ENCODE measurements at regions not wholly inside any gene's neighbourhood (a gene's known extent, or its start where the extent isn't known, plus 50 kb on each side); places are given as distances from the start of the nearest gene placed in this dataset.

- H3K27me3 ChIP-seq (ENCODE audit: control insufficient read depth, insufficient read depth, low read length) = no peaks in the 10 kb centered on the region
- H3K27ac ChIP-seq = no peak overlapping the region
These were observed 172.6 kb upstream of the CDH12 start for GRCh38 chr5:23025629-23026233.

GRCh38 chr5:23024470-23024869 lies 171.3 kb upstream of the CDH12 start:
- no peaks in the 10 kb centered on the region for H3K36me3 ChIP-seq (ENCODE audit: control insufficient read depth, insufficient read depth, low read length)
- H3K9me3 ChIP-seq (ENCODE audit: control insufficient read depth, low read length) = no peaks in the 10 kb centered on the region
- H3K79me2 ChIP-seq = no peaks in the 10 kb centered on the region
- H3K27ac ChIP-seq = no peak overlapping the region
- no peak overlapping the region for H3K4me3 ChIP-seq (ENCODE audit: low read depth, low read length)
- TF ChIP-seq CTCF (IDR thresholded peaks at IDR 0.05) = no peak
- H3K27me3 ChIP-seq (ENCODE audit: control insufficient read depth, insufficient read depth, low read length) = no peaks in the 10 kb centered on the region
- H2AFZ ChIP-seq = no peak overlapping the region
- H3K4me1 ChIP-seq = no peaks in the 10 kb centered on the region
- no peak overlapping the region for H3K4me2 ChIP-seq (ENCODE audit: low read length)
- no peak overlapping the region for H3K9ac ChIP-seq

More at GRCh38 chr5:23025629-23026233, 172.6 kb upstream of the CDH12 start:
- H3K9me3 ChIP-seq (ENCODE audit: control insufficient read depth, low read length) = no peaks in the 10 kb centered on the region
- H3K4me2 ChIP-seq (ENCODE audit: low read length) = no peak overlapping the region
- H3K9ac ChIP-seq = no peak overlapping the region
- no peak for TF ChIP-seq CTCF (IDR thresholded peaks at IDR 0.05)
- no peak overlapping the region for H2AFZ ChIP-seq
- no peaks in the 10 kb centered on the region for H3K4me1 ChIP-seq
- no peak overlapping the region for H3K4me3 ChIP-seq (ENCODE audit: low read depth, low read length)
- H3K79me2 ChIP-seq = no peaks in the 10 kb centered on the region
- H3K36me3 ChIP-seq (ENCODE audit: control insufficient read depth, insufficient read depth, low read length) = no peaks in the 10 kb centered on the region

- no peak overlapping the region for H3K4me3 ChIP-seq (ENCODE audit: low read depth, low read length)
- no peaks in the 10 kb centered on the region for H3K4me1 ChIP-seq
- no peak overlapping the region for H2AFZ ChIP-seq
- no peak overlapping the region for H3K4me2 ChIP-seq (ENCODE audit: low read length)
- TF ChIP-seq CTCF (IDR thresholded peaks at IDR 0.05) = no peak
- no peaks in the 10 kb centered on the region for H3K27me3 ChIP-seq (ENCODE audit: control insufficient read depth, insufficient read depth, low read length)
- no peak overlapping the region for H3K9ac ChIP-seq
- no peaks in the 10 kb centered on the region for H3K79me2 ChIP-seq
- no peaks in the 10 kb centered on the region for H3K36me3 ChIP-seq (ENCODE audit: control insufficient read depth, insufficient read depth, low read length)
- no peaks in the 10 kb centered on the region for H3K9me3 ChIP-seq (ENCODE audit: control insufficient read depth, low read length)
- H3K27ac ChIP-seq = no peak overlapping the region
These were observed 161.7 kb upstream of the CDH12 start for GRCh38 chr5:23014825-23015224.

- no peaks in the 10 kb centered on the region for H3K36me3 ChIP-seq (ENCODE audit: control insufficient read depth, insufficient read depth, low read length)
- H3K27me3 ChIP-seq (ENCODE audit: control insufficient read depth, insufficient read depth, low read length) = no peaks in the 10 kb centered on the region
- TF ChIP-seq CTCF (IDR thresholded peaks at IDR 0.05) = no peak
- H3K4me1 ChIP-seq = no peaks in the 10 kb centered on the region
- H3K27ac ChIP-seq = no peak overlapping the region
- no peak overlapping the region for H3K4me2 ChIP-seq (ENCODE audit: low read length)
- no peak overlapping the region for H3K9ac ChIP-seq
- H3K79me2 ChIP-seq = no peaks in the 10 kb centered on the region
- no peaks in the 10 kb centered on the region for H3K9me3 ChIP-seq (ENCODE audit: control insufficient read depth, low read length)
- H3K4me3 ChIP-seq (ENCODE audit: low read depth, low read length) = no peak overlapping the region
- no peak overlapping the region for H2AFZ ChIP-seq
These were observed 161.1 kb upstream of the CDH12 start for GRCh38 chr5:23014266-23014665.

- no peak overlapping the region for H3K27ac ChIP-seq
- H2AFZ ChIP-seq = no peak overlapping the region
- no peaks in the 10 kb centered on the region for H3K27me3 ChIP-seq (ENCODE audit: control insufficient read depth, insufficient read depth, low read length)
- no peaks in the 10 kb centered on the region for H3K36me3 ChIP-seq (ENCODE audit: control insufficient read depth, insufficient read depth, low read length)
- no peak for TF ChIP-seq CTCF (IDR thresholded peaks at IDR 0.05)
- no peaks in the 10 kb centered on the region for H3K9me3 ChIP-seq (ENCODE audit: control insufficient read depth, low read length)
- peak overlapping the region; percentile 30 for H3K4me2 ChIP-seq (ENCODE audit: low read length)
- no peak overlapping the region for H3K4me3 ChIP-seq (ENCODE audit: low read depth, low read length)
- H3K9ac ChIP-seq = no peak overlapping the region
- H3K79me2 ChIP-seq = no peaks in the 10 kb centered on the region
- H3K4me1 ChIP-seq = no peaks in the 10 kb centered on the region
These were observed 160.4 kb upstream of the CDH12 start for GRCh38 chr5:23013395-23013998.
